Smooth muscle cell (in vitro differentiated cells): ENCODE measurements at regions not wholly inside any gene's neighbourhood (a gene's known extent, or its start where the extent isn't known, plus 50 kb on each side); places are given as distances from the start of the nearest gene placed in this dataset.
A peak's percentile ranks its signal among the peaks of the same experiment; 100 is the strongest.

Experiments used
- DNase-seq: peaks from one replicate; lab custom pipeline; 2025; ENCODE audit not compliant: unreplicated experiment; lab: John Stamatoyannopoulos, UW
- H2AFZ ChIP-seq: fragments of 200-600 bp; sonication (generic); 2 replicates; pipeline ENCODE4 v1.6.0; 2016; ENCODE audit warnings: antibody characterized with exemption, low read depth, mild to moderate bottlenecking
- H3F3A ChIP-seq: fragments of 200-600 bp; sonication (generic); 2 replicates; pipeline ENCODE4 v1.6.0; 2017; ENCODE audit warnings: antibody characterized with exemption, low read depth
- H3K27ac ChIP-seq: fragments of 200-600 bp; sonication (generic); 2 replicates; pipeline ENCODE4 v1.5.1; 2016; ENCODE audit warnings: low read depth, mild to moderate bottlenecking
- H3K27me3 ChIP-seq: fragments of 200-600 bp; sonication (generic); 2 replicates; pipeline ENCODE4 v1.6.1; 2016; ENCODE audit warnings: low read depth, mild to moderate bottlenecking
- H3K36me3 ChIP-seq: fragments of 200-600 bp; sonication (generic); 2 replicates; pipeline ENCODE4 v1.5.1; 2016; ENCODE audit warnings: low read depth
- H3K4me1 ChIP-seq: fragments of 200-600 bp; sonication (generic); 2 replicates; pipeline ENCODE4 v1.5.1; 2016; ENCODE audit warnings: low read depth
- H3K4me2 ChIP-seq: fragments of 200-600 bp; sonication (generic); 2 replicates; pipeline ENCODE4 v1.6.0; 2016; ENCODE audit warnings: mild to moderate bottlenecking
- H3K4me3 ChIP-seq: fragments of 200-600 bp; sonication (generic); 2 replicates; pipeline ENCODE4 v1.5.1; 2016; ENCODE audit warnings: mild to moderate bottlenecking
- H3K79me2 ChIP-seq: fragments of 200-600 bp; sonication (generic); 2 replicates; pipeline ENCODE4 v1.6.0; 2016; ENCODE audit warnings: low read depth, mild to moderate bottlenecking
- H3K9ac ChIP-seq: fragments of 200-600 bp; sonication (generic); 2 replicates; pipeline ENCODE4 v1.6.0; 2016; ENCODE audit warnings: low read depth
- H3K9me3 ChIP-seq: fragments of 200-600 bp; sonication (generic); replicated peaks from 2 replicates; pipeline ENCODE4 v1.5.1; 2016; ENCODE audit warnings: low read depth
- H4K20me1 ChIP-seq: fragments of 200-600 bp; sonication (generic); 2 replicates; pipeline ENCODE4 v1.6.0; 2016; ENCODE audit warnings: low read depth
- WGBS: methylation state at CpG from one replicate; pipeline ENCODE4 v1.1.7; 2016; ENCODE audit warnings: low lambda C conversion rate; 5-methylcytosine and 5-hydroxymethylcytosine counted together
- TF ChIP-seq, protein P1 (sequence below): fragments of 200-600 bp; sonication (generic); IDR thresholded peaks from 2 replicates; pipeline ENCODE4 v1.5.1; 2017; ENCODE audit warnings: borderline replicate concordance, mild to moderate bottlenecking, antibody characterized with exemption; ENCODE audit not compliant: insufficient read depth, poor library complexity, severe bottlenecking

DNA sequence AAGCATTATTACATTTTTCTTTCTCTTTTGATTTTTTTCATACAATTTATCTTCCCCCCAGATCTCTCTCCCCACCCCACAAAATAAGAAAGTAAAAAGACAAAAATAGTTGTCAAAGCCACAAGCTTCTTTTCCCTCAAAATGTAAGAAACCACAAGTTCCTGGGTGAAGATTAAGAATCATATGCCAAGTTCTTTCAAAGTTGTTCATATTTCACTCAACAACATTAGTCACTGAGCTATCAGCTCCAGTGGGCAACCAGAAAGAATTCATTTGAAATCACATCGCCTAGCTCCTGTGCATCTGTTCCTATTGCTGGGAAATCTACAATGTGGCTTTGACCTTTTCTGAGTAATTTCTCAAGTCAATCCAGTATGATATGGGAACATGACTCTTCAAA lies 681.6 kb upstream of the ARPP21 start:
- TF ChIP-seq, protein P1, sequence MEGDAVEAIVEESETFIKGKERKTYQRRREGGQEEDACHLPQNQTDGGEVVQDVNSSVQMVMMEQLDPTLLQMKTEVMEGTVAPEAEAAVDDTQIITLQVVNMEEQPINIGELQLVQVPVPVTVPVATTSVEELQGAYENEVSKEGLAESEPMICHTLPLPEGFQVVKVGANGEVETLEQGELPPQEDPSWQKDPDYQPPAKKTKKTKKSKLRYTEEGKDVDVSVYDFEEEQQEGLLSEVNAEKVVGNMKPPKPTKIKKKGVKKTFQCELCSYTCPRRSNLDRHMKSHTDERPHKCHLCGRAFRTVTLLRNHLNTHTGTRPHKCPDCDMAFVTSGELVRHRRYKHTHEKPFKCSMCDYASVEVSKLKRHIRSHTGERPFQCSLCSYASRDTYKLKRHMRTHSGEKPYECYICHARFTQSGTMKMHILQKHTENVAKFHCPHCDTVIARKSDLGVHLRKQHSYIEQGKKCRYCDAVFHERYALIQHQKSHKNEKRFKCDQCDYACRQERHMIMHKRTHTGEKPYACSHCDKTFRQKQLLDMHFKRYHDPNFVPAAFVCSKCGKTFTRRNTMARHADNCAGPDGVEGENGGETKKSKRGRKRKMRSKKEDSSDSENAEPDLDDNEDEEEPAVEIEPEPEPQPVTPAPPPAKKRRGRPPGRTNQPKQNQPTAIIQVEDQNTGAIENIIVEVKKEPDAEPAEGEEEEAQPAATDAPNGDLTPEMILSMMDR, result no peak
- Histone ChIP-seq H3K79me2 (no peaks in the 10 kb centered on the region), H3K9ac (no peak overlapping the region), H3K4me1 (no peaks in the 10 kb centered on the region), H2AFZ (no peak overlapping the region), H3F3A (no peaks in the 10 kb centered on the region), H3K27ac (peak overlapping the region; percentile 6), H3K36me3 (no peaks in the 10 kb centered on the region), H3K4me3 (no peak overlapping the region), H3K27me3 (no peaks in the 10 kb centered on the region), H4K20me1 (no peaks in the 10 kb centered on the region), H3K9me3 (no peaks in the 10 kb centered on the region), H3K4me2 (peak overlapping the region; percentile 17)
- WGBS, result 33% methylated on average over 1 of the region's 1 CpG
- no peak for DNase-seq

DNA sequence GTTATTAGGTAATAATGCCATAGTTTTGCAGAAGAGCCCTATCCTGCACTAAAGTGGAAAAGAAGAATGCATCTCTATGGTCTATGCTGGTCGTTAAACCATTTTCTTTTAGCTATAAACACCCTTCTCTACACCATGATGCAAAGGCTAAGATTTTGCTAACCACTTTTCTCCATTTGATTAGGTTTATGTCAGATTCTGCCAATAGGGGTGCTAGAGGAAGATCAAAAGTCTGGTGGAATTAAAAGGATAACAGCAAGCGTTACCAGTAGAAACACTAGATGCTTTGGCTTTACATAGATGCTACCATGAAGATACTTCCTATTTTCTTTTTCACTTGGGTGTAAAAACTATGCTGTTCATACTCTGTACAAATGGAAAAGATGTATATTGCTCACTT lies 669.8 kb upstream of the ARPP21 start:
- no peak for DNase-seq
- H3K27me3 ChIP-seq, result no peaks in the 10 kb centered on the region
- no peaks in the 10 kb centered on the region for H3F3A ChIP-seq
- H3K9me3 ChIP-seq, result no peaks in the 10 kb centered on the region
- no peaks in the 10 kb centered on the region for H3K4me1 ChIP-seq
- no peaks in the 10 kb centered on the region for H3K36me3 ChIP-seq
- 77% methylated on average over 2 of the region's 2 CpGs for WGBS
- no peak overlapping the region for H3K4me3 ChIP-seq
- H3K9ac ChIP-seq, result no peak overlapping the region
- H3K79me2 ChIP-seq, result no peaks in the 10 kb centered on the region
- no peaks in the 10 kb centered on the region for H4K20me1 ChIP-seq
- H3K4me2 ChIP-seq, result no peak overlapping the region
- H2AFZ ChIP-seq, result no peak overlapping the region
- TF ChIP-seq, protein P1, result no peak
- H3K27ac ChIP-seq, result no peak overlapping the region

DNA sequence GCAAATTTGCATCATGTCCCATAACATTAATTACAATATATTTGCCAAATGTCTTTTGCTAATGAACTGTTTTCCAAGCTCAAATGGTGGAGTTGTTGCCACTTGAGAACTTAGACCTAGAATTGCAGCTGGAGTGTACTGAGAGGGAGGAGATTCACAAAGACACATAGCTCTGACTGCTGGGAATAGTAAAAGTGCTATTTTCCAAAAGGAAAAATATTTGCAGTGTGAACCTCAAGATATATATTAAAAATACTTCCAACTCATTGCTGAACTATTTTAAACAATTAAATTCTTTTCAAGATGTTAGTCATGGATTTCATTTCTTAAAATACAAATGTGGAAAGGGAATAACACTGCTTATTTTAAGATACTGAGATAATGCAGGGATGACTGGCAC lies 666.8 kb upstream of the ARPP21 start:
- DNase-seq, result no peak
- Histone ChIP-seq H3K4me1 (no peaks in the 10 kb centered on the region), H2AFZ (no peak overlapping the region), H3K27me3 (no peaks in the 10 kb centered on the region), H3K36me3 (no peaks in the 10 kb centered on the region), H3K9me3 (no peaks in the 10 kb centered on the region), H3F3A (no peaks in the 10 kb centered on the region), H3K27ac (no peak overlapping the region), H3K9ac (no peak overlapping the region), H4K20me1 (no peaks in the 10 kb centered on the region), H3K4me3 (no peak overlapping the region), H3K4me2 (peak overlapping the region; percentile 63), H3K79me2 (no peaks in the 10 kb centered on the region)
- TF ChIP-seq, protein P1, result no peak

DNA sequence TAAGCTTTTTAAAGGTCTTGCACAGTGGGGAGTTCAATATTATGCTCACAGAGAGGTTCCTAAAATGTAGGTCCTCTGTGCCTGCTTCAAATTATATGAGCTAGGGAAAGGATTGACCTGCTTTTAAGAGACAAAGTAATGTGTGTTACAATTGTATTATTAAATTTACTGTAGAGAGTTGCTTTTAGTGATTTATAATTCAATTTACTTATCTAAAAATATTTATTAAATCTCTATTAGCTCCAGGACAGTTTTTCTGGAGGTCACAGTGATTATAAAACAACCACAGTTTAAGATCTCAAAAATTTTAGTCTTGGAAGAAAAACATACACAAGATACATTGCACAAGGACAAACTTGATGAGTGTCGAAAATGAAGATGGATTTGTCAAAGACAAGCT lies 665.7 kb upstream of the ARPP21 start:
- no peaks in the 10 kb centered on the region for H3K36me3 ChIP-seq
- no peaks in the 10 kb centered on the region for H3F3A ChIP-seq
- H3K4me2 ChIP-seq, result no peak overlapping the region
- H3K27me3 ChIP-seq, result no peaks in the 10 kb centered on the region
- no peak overlapping the region for H3K9ac ChIP-seq
- no peaks in the 10 kb centered on the region for H3K79me2 ChIP-seq
- H2AFZ ChIP-seq, result no peak overlapping the region
- H3K27ac ChIP-seq, result no peak overlapping the region
- H4K20me1 ChIP-seq, result no peaks in the 10 kb centered on the region
- WGBS, result 87% methylated on average over 1 of the region's 1 CpG
- no peak overlapping the region for H3K4me3 ChIP-seq
- H3K9me3 ChIP-seq, result no peaks in the 10 kb centered on the region
- TF ChIP-seq, protein P1, result no peak
- no peak for DNase-seq
- no peaks in the 10 kb centered on the region for H3K4me1 ChIP-seq
